Superior temporal gyrus (tissue), 1 donor: ENCODE measurements at regions not wholly inside any gene's neighbourhood (a gene's known extent, or its start where the extent isn't known, plus 50 kb on each side); places are given as distances from the start of the nearest gene placed in this dataset.
"Not testable (repeated sequence)": the region's sequence is repeated elsewhere in the genome, so short reads cannot be mapped to it uniquely, and the experiment has no call there.

Source experiments
- DNase-seq: peaks from one replicate; pipeline ENCODE4 v3.0.0-alpha.2; 2016; ENCODE audit errors: extremely low spot score

- no peak for DNase-seq
These were observed 179.4 kb downstream of the FAM43A start for GRCh38 chr3:194865061-194865460.

GRCh38 chr3:194865615-194866014 lies 179.9 kb downstream of the FAM43A start:
- DNase-seq: no peak

- DNase-seq: no peak
These were observed 180.6 kb downstream of the FAM43A start for GRCh38 chr3:194866236-194866635.

DNA sequence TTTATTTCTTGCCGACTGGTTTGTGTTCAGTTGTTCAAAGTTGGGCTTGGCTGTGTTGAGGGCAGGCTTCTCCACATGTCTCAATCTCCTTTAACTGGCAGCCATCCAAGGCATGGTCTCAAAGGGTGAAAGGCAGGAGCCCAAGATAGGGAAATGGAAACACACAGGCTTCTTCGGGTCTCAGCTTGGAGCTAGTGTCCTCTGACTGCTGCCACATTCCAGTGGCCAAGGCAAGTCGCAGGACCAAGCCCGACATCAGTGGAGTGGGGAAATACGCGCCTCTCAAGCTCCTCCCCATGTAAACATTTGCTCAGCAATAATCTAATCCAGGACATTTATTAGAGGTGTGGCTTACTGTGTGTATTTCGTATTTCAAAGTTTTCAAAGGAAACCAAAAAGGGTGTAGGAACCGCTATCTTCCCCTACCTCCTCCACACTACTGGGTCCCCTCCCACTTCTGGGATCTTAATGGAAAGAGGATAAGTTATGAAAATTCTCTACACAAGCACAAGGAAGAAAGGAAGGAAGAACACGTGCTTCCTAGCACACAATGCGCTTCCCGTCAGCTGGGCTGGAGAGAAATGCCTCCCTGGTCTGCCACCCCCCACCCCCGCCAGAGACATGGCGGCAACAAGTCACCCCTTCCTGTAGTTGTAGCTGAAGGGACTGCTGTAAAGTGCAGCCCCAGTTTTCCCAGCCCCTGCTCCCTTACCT lies 181.7 kb downstream of the FAM43A start:
- DNase-seq: no peak

DNA sequence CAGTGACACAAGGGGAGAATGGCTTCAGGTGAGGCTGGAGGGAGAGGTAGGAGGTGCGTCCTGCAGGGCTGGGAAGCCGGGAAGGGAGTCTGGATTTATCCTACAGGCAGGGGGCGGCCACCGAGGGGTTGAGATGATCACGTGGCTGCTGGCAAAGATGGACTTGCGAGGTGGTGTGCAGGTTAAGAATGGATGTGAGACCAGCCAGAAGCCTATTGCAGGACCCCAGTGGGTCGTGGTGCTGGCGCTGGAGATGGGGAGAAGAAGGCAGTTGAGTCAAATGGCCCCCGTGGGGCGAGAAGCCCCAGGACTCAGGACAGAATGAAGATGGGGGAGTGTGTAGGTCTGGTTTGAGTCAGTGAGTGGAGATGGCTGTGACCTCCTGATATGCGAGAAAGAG lies 183.1 kb downstream of the FAM43A start:
- DNase-seq: no peak

GRCh38 chr3:194869482-194870169 lies 183.9 kb downstream of the FAM43A start:
- DNase-seq: no peak

- DNase-seq: no peak
These were observed 184.9 kb downstream of the FAM43A start for GRCh38 chr3:194870394-194871110.

DNA sequence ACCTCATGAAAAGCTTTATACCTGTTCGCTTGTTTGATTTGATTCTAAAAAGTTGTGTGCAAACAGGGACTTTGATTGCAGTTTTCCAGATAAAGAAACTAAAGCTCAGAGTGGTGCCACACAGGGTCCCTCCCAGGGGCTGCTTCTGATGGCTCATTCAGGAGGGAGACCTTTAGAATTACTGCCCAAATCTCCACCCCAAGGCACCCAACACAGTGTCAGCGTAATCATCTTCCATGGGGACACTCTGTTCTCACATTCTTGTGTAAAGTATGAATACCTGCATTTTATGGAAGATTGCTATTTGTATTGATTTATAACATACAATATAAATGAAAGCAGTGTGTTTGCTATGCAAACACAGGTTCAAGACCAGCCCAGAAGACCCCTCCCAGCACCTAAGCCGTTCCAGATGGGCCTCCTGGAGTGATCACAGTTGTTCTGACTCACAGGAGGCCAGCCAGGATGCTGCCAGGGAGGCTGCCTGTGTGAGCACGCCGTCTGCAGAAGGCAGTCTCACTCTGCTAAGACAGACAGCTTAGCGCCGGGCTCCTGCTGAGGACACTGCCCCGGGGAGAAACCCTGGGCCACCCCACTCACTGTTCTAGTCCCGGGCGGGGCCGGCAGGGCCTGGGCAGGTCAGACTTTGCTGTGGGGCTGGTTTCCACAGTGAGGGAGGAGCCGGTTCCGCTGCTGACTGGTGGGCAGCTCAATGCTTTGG lies 185.6 kb downstream of the FAM43A start:
- DNase-seq: no peak

DNA sequence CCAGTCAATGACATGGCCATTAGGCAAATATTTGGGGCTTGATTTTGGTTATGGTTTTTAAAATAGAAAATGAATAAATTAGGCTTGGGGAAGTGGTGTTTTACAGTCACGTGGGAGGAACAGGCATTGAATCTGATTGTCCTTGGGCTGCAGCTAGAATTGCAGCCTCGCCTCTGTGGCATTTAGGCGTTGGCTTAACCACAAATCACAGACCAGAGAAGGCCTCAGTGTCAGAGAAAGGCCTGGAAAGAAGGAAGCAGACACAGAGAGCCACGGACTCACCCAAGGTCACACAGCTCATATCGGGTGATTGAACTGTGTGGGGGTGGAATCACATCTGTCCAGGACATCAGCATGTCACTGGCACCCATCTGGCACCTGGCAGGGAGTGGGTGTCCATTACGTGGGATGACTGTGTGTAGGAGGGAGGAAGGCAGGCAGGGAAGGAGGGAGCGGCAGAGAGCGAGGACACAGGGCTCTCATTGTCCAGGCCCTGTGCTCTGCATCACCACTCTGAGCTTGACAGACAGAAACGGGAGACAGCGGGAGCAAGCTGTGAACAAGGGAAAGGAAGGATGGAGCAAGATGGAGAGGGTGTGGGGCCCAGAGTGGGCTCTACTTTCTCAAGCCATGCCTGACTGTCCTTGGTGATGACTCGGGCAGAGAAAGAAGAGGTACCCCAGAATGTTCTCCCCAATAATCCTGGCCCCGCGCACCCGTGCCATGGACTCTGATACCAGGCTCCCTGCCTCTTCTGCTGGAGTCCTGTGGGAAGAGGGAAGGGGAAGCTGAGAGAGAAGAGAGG lies 186.4 kb downstream of the FAM43A start:
- no peak for DNase-seq

- no peak for DNase-seq
These were observed 186.9 kb downstream of the FAM43A start for GRCh38 chr3:194872669-194872977.

GRCh38 chr3:194873474-194873873 lies 187.8 kb downstream of the FAM43A start:
- not testable (repeated sequence) for DNase-seq

DNA sequence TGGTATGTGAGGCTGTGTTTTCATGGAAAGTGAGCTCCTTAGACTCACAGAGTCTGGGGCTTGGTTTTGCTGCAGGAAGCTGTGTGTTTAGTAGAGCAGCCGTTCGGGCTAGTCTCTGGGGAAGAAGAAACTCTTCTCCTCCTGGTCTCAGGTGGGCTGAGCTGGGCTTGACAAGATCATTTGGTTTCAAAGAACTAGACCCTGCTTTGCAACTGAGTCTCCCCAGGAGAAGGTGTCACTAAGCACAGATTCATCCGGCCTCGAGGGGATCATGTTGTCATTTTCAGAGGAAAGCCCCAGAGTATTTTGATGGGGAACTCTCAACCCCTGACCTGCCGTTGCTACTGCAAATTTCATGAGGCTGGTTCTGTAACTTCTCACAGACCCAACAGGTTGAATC lies 188.5 kb downstream of the FAM43A start:
- no peak for DNase-seq

DNA sequence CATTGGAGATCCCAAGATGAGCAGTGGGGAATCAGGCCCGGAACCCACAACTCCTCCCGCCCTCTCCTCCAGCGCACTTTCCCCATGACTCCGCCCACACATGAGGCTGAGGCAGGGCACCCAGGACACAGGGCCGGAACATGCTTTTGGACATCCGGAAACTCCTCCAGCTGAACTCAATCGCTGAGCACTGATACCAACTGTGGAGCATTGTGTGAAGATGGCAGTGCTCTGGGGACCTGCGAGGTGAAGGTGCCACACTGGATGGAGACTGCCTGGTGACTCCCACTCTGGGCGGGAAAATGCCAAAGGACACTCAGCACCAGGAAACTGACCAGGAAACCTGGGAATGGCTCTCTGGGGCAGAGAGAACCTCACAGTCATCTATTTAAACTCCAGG lies 189.1 kb downstream of the FAM43A start:
- DNase-seq: no peak

GRCh38 chr3:194875581-194876402 lies 190.1 kb downstream of the FAM43A start:
- DNase-seq: no peak

DNA sequence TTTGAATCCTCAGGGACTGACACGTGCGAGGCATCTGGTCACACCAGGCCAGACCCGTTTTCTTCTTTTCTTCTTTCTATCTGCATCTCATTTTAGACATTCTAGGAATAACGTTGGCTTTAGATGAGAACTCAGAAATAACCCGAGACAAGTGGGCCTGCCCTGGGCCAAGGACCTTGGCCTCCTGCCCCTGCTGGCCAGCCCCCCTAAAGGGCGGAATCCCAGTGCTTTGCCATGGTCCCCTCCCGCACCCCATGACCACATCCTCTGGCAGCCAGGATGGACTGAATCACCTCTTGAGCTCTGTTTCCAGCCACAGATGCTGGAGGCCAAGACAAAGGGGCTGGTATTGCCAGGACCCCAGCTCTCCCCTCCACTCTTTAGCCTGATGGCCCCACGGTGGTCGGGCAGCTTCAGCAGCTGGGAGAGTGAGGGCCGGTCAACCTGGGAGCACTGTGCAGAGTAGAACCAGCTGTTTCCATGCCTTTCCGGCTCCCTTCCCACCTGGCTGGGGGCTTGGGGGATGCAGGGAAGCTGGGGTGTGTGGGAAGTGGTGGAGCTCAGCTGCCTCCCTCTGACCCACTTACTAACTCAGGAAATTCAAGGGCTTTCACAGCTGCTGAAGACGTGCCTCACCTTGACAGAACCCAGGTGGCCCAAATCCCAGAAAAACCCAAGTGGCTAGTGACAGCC lies 190.9 kb downstream of the FAM43A start:
- no peak for DNase-seq

DNA sequence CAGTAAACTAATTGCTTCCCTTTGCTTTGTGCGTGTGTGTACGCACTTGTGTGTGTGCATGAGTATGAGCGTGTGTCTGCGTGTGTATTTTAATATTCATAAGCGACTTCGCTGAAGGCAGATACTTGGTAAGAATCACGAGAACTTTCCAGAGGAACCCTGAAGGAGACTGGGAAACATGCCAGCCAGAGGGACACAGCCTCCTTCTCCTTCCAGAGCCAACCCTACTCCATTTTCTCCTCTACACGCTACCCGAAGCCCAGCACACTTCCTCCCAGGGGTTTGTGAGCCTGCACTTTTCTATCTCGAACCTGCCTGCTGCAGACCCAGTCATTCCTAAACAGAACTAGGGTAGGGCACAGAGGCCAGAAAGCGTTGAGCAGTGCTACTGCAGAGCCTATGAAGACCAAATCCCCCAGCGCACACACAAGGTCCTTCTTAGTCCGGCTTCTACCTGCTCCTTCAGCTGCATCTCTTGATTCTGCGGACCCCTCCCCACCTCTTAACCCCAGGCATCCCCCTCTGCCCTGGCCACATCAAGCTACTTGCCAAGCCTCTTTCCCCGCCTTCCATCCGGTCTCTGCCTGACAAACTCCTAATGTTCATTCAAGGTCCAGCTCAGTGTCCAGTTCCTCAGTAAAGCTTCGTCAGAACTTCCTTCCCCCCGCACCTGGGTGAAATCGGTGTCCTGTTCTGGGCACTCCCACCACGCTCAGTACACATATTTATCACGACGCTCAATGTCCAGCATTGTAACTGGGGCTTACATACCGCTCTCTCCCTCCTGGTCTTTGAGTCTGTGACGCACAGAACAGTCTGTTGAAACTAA lies 191.8 kb downstream of the FAM43A start:
- DNase-seq: no peak

- no peak for DNase-seq
These were observed 193.6 kb downstream of the FAM43A start for GRCh38 chr3:194879126-194879877.
